ENCODE measurements at regions not wholly inside any gene's neighbourhood (a gene's known extent, or its start where the extent isn't known, plus 50 kb on each side); places are given as distances from the start of the nearest gene placed in this dataset.
A peak's percentile ranks its signal among the peaks of the same experiment; 100 is the strongest.

DNA sequence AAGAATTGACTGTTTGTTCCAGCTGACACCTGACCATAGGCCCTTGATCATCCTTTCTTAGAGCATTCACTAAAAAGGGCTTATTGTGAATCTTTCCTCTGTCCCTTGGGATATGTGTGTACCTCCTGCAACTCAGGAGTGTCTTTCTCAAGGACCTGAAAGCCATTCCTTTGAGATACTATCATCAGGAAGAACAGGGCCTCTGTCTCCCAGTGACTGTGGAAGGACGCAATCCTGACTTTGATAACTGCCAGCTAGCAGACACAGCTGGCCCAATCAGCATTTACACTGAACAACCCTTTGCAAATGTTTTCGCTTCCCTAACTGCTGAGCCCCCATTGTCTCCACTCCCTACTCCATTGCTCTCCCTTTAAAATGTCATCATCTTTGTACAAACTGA is 144.4 kb downstream of the RMI1 start:
- 95 to 100% (median 95%) methylated on average over 2 of the region's 2 CpGs for WGBS, 4 donors
- no peak overlapping the region for H3K27ac ChIP-seq
- TF ChIP-seq, protein P1, sequence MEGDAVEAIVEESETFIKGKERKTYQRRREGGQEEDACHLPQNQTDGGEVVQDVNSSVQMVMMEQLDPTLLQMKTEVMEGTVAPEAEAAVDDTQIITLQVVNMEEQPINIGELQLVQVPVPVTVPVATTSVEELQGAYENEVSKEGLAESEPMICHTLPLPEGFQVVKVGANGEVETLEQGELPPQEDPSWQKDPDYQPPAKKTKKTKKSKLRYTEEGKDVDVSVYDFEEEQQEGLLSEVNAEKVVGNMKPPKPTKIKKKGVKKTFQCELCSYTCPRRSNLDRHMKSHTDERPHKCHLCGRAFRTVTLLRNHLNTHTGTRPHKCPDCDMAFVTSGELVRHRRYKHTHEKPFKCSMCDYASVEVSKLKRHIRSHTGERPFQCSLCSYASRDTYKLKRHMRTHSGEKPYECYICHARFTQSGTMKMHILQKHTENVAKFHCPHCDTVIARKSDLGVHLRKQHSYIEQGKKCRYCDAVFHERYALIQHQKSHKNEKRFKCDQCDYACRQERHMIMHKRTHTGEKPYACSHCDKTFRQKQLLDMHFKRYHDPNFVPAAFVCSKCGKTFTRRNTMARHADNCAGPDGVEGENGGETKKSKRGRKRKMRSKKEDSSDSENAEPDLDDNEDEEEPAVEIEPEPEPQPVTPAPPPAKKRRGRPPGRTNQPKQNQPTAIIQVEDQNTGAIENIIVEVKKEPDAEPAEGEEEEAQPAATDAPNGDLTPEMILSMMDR (IDR thresholded peaks at IDR 0.05): no peak
- TF ChIP-seq POLR2A (IDR thresholded peaks at IDR 0.05): no peak

DNA sequence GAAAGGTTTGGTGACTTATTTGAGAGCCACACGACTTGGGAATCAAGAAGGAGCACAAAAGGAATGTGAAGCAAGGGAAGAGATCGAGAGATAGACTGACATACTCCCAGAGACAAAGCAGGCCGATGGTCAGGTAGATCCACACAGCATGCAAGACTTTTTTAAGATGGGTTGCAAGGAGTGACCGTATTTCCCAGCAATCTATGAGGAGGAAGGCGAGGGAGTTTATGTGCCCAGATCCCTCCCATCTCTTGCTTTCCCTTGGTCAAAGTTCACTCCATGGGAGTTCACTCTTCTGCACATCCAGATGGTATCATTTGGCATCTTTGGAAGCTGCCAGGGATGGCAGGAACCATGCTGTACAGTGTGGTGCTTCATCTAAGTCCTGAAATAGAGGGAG is 148.9 kb downstream of the RMI1 start:
- no peak overlapping the region for H3K4me3 ChIP-seq
- intact Hi-C loops (cut with DNase I): no loop called here

More for the DNA sequence above, 144.4 kb downstream of the RMI1 start:
- Histone ChIP-seq H3K36me3 (replicated peaks in 1 of 2) (no peaks in the 10 kb centered on the region), H3K4me1 (replicated peaks in 1 of 2) (peaks cover 0 to 11% of the 10 kb centered on the region in 2 donors), H3K9me3 (replicated peaks in 1 of 3) (no peaks in the 10 kb centered on the region), H3K27me3 (no peaks in the 10 kb centered on the region), H3K4me3 (no peak overlapping the region)
- DNase-seq: no peak
- intact Hi-C loops (cut with DNase I): no loop called here

DNA sequence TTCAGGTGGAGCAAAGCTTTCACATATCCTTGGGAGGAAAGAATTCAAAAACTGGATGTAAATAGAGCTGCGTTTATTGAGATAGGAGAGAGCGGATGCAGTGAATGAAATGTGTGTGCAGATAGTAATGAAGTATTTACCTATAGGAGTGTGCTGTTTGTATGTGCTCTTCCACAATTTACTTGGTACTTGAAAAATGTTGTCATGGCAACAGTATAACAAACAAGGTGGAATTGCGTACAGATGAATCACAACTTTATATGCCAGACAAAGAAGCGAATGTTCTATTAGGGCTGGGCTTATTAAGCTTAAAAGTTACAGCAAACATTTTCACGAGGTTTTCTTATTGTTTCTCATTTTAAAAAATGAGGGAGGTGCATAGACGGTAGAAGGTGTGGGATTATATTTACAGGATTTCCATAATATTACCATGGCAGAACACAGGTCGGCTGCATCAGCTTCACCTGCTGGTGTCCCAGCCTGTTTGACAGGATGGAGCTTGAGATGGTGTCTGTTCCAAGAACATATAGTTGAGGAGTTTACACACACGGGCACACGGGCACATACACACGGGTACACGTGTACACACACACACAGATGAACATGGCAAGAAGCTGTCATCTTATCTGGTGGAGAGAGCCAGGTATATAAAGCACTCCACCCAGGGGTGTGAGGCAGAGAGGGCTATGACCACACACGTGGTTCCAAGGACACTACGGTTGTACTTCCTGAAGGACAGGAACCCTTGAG is 155.7 kb downstream of the RMI1 start:
- Histone ChIP-seq H3K9me3 (replicated peaks in 1 of 3) (no peaks in the 10 kb centered on the region), H3K27me3 (no peaks in the 10 kb centered on the region), H3K27ac (no peak overlapping the region), H3K4me1 (replicated peaks in 1 of 2) (peaks cover 8 to 9% of the 10 kb centered on the region in 2 donors), H3K4me3 (no peak overlapping the region), H3K36me3 (replicated peaks in 1 of 2) (no peaks in the 10 kb centered on the region)
- no peak for TF ChIP-seq POLR2A (IDR thresholded peaks at IDR 0.05)
- TF ChIP-seq, protein P1 (IDR thresholded peaks at IDR 0.05): no peak
- intact Hi-C loops (cut with DNase I): no loop called here
- DNase-seq: no peak
- 65 to 71% (median 68%) methylated on average over 12 to 13 of the region's 13 CpGs for WGBS, 4 donors

More for the DNA sequence above, 148.9 kb downstream of the RMI1 start:
- no peak overlapping the region for H3K27ac ChIP-seq
- WGBS, 4 donors: 59 to 74% (median 70%) methylated on average over 5 of the region's 5 CpGs
- no peaks in the 10 kb centered on the region for H3K4me1 ChIP-seq (replicated peaks in 1 of 2)
- TF ChIP-seq, protein P1 (IDR thresholded peaks at IDR 0.05): no peak
- no peak for TF ChIP-seq POLR2A (IDR thresholded peaks at IDR 0.05)
- no peaks in the 10 kb centered on the region for H3K27me3 ChIP-seq
- H3K36me3 ChIP-seq (replicated peaks in 1 of 2): no peaks in the 10 kb centered on the region
- DNase-seq: no peak
- H3K9me3 ChIP-seq (replicated peaks in 1 of 3): no peaks in the 10 kb centered on the region

DNA sequence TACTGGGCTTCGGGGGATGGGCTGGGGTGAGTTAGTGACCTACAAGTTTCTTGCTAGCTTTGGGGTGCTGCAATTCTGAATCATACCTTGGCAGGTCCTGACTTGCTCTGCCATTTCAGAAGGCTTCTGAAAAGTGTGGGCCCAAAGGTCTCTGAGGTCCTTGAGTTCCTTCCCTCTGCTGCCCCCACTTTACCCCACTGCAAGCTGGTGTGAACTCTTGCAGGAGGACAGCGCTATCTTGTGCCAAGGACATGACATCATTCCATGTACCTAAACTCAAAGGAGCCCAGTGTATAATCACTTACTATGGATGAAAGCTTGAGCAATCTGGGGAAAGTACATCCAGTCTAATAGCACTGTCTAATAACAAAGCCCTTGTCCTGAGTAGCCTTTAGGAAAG is 157.4 kb downstream of the RMI1 start:
- TF ChIP-seq POLR2A (IDR thresholded peaks at IDR 0.05): no peak
- TF ChIP-seq, protein P1 (IDR thresholded peaks at IDR 0.05): no peak
- intact Hi-C loops (cut with DNase I): no loop called here
- Histone ChIP-seq H3K4me3 (no peak overlapping the region), H3K27ac (no peak overlapping the region), H3K4me1 (replicated peaks in 1 of 2) (peaks cover 8 to 10% of the 10 kb centered on the region in 2 donors), H3K27me3 (peaks cover 7% of the 10 kb centered on the region), H3K9me3 (replicated peaks in 1 of 3) (no peaks in the 10 kb centered on the region), H3K36me3 (replicated peaks in 1 of 2) (no peaks in the 10 kb centered on the region)
- 76 to 83% (median 79%) methylated on average over 2 of the region's 2 CpGs for WGBS, 4 donors
- peak in 2 of 7 donors; percentile 26 to 54 for DNase-seq
